Liver (tissue), 3 donors: ENCODE measurements at regions not wholly inside any gene's neighbourhood (a gene's known extent, or its start where the extent isn't known, plus 50 kb on each side); places are given as distances from the start of the nearest gene placed in this dataset.

Experiments
- EGR1 ChIP-seq, 2 donors: IDR thresholded peaks; 2 replicates each; pipeline ENCODE4 v1.6.1; 2016 to 2018; ENCODE audit warnings: antibody characterized with exemption in 2 of 2, low read depth in 2 of 2
- HNF4A ChIP-seq, 2 donors: conservative IDR thresholded peaks; 2 replicates each; pipeline ENCODE4 v1.6.1; 2016; ENCODE audit warnings: antibody characterized with exemption in 2 of 2, mild to moderate bottlenecking in 2 of 2
- NR2F2 ChIP-seq: IDR thresholded peaks from 2 replicates; pipeline ENCODE4 v1.6.1; 2016; ENCODE audit warnings: antibody characterized with exemption
- RAD21 ChIP-seq, 2 donors: IDR thresholded peaks; 2 replicates each; pipeline ENCODE4 v1.6.1; 2016; ENCODE audit warnings: antibody characterized with exemption in 2 of 2, mild to moderate bottlenecking in 2 of 2
- TAF1 ChIP-seq: conservative IDR thresholded peaks from 2 replicates; pipeline ENCODE4 v1.6.1; 2016; ENCODE audit warnings: antibody characterized with exemption, mild to moderate bottlenecking
- YY1 ChIP-seq: IDR thresholded peaks from 2 replicates; pipeline ENCODE4 v1.6.1; 2016; ENCODE audit warnings: antibody characterized with exemption, mild to moderate bottlenecking
- TF ChIP-seq, protein P1 (sequence below): fragments of 150-350 bp; IDR thresholded peaks from 2 replicates; pipeline ENCODE4 v1.5.1; 2017; ENCODE audit warnings: improper control_type of control experiment, low read depth, low read length; ENCODE audit not compliant: missing input control
- TF ChIP-seq, protein P2 (sequence below): IDR thresholded peaks from 2 replicates; pipeline ENCODE4 v1.6.1; 2016; ENCODE audit warnings: antibody characterized with exemption, mild to moderate bottlenecking
- TF ChIP-seq, protein P3 (sequence below): IDR thresholded peaks from 2 replicates; pipeline ENCODE4 v1.6.1; 2016; ENCODE audit warnings: antibody characterized with exemption
- donor health status: healthy.
- donor health status: healthy.

DNA sequence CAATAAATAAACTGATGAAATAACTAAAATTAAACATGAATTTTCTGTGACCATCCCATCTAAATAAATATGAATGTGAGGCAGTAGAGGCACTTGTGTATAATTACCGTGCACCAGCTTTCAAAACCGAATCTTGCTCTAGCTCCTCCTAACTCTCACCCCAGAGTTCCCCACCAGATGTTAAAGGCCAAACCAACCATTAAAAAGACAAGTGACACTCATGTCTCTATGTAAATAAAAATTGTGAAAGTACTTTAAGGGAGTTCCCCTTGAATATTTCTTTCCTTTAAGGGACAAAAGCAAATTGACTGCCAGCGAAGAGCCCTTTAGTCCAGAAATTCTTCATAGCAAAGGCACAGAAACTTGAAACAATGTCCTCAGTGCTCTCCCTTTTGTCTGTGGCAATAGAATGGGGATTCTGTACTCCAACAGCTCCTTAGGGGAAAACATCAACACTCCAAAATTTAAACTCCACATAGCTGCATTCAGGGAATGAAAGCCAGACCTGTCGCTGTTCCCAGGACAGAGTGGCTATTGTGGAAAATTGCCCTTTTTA lies 101.7 kb upstream of the SOX21 start:
- TF ChIP-seq HNF4A (conservative IDR thresholded peaks at IDR 0.05) (no peak), NR2F2 (no peak), EGR1 (IDR thresholded peaks at IDR 0.05; ENCODE audit: low read depth in 2 of 2) (no peak), RAD21 (IDR thresholded peaks at IDR 0.05) (no peak), YY1 (no peak), TAF1 (no peak)
- TF ChIP-seq, protein P1, sequence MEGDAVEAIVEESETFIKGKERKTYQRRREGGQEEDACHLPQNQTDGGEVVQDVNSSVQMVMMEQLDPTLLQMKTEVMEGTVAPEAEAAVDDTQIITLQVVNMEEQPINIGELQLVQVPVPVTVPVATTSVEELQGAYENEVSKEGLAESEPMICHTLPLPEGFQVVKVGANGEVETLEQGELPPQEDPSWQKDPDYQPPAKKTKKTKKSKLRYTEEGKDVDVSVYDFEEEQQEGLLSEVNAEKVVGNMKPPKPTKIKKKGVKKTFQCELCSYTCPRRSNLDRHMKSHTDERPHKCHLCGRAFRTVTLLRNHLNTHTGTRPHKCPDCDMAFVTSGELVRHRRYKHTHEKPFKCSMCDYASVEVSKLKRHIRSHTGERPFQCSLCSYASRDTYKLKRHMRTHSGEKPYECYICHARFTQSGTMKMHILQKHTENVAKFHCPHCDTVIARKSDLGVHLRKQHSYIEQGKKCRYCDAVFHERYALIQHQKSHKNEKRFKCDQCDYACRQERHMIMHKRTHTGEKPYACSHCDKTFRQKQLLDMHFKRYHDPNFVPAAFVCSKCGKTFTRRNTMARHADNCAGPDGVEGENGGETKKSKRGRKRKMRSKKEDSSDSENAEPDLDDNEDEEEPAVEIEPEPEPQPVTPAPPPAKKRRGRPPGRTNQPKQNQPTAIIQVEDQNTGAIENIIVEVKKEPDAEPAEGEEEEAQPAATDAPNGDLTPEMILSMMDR = no peak
- TF ChIP-seq, protein P2, sequence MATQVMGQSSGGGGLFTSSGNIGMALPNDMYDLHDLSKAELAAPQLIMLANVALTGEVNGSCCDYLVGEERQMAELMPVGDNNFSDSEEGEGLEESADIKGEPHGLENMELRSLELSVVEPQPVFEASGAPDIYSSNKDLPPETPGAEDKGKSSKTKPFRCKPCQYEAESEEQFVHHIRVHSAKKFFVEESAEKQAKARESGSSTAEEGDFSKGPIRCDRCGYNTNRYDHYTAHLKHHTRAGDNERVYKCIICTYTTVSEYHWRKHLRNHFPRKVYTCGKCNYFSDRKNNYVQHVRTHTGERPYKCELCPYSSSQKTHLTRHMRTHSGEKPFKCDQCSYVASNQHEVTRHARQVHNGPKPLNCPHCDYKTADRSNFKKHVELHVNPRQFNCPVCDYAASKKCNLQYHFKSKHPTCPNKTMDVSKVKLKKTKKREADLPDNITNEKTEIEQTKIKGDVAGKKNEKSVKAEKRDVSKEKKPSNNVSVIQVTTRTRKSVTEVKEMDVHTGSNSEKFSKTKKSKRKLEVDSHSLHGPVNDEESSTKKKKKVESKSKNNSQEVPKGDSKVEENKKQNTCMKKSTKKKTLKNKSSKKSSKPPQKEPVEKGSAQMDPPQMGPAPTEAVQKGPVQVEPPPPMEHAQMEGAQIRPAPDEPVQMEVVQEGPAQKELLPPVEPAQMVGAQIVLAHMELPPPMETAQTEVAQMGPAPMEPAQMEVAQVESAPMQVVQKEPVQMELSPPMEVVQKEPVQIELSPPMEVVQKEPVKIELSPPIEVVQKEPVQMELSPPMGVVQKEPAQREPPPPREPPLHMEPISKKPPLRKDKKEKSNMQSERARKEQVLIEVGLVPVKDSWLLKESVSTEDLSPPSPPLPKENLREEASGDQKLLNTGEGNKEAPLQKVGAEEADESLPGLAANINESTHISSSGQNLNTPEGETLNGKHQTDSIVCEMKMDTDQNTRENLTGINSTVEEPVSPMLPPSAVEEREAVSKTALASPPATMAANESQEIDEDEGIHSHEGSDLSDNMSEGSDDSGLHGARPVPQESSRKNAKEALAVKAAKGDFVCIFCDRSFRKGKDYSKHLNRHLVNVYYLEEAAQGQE = no peak
- TF ChIP-seq, protein P3, sequence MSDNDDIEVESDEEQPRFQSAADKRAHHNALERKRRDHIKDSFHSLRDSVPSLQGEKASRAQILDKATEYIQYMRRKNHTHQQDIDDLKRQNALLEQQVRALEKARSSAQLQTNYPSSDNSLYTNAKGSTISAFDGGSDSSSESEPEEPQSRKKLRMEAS = no peak
